SK-N-SH (cell line): ENCODE measurements at regions not wholly inside any gene's neighbourhood (a gene's known extent, or its start where the extent isn't known, plus 50 kb on each side); places are given as distances from the start of the nearest gene placed in this dataset.

Source experiments
- CTCF ChIA-PET: fragments of 300-600, 350-600 bp; formaldehyde crosslinking; extraction: SDS; loops from one replicate; lab custom pipeline; 2021; lab: Yijun Ruan, JAX
- POLR2A ChIA-PET: fragments of 350-600 bp; sonication (Branson Sonifier 250); formaldehyde crosslinking; extraction: SDS; loops from one replicate; lab custom pipeline; 2020; ENCODE audit warnings: antibody characterized with exemption, inconsistent platforms; lab: Yijun Ruan, JAX
- DNase-seq: peaks from one replicate; pipeline ENCODE4 v3.0.0; 2012
- H2AFZ ChIP-seq: fragments of 200-600 bp; sonication (generic); 2 replicates; pipeline ENCODE4 v1.8.1; 2016; ENCODE audit warnings: antibody characterized with exemption, mild to moderate bottlenecking, low read depth
- H3F3A ChIP-seq: fragments of 200-600 bp; sonication (generic); replicated peaks from 2 replicates; pipeline ENCODE3; 2016; ENCODE audit warnings: antibody characterized with exemption, mild to moderate bottlenecking; ENCODE audit not compliant: insufficient read depth
- H3K27ac ChIP-seq, 2 experiments: fragments of 200-500 bp in 1 of 2; fragments of 200-600 bp in 1 of 2; sonication (Bioruptor generic) in 1 of 2; sonication (generic), shearing (Covaris generic) in 1 of 2; 2 replicates each; pipeline versions ENCODE4 v1.5.1 to v1.6.1; 2014 to 2016; ENCODE audit warnings: low read depth in 2 of 2, inconsistent platforms in 1 of 2, low read length in 1 of 2, mild to moderate bottlenecking in 1 of 2, mixed read lengths in 1 of 2
- H3K27me3 ChIP-seq: fragments of 200-600 bp; sonication (generic), shearing (Covaris generic); 2 replicates; pipeline ENCODE4 v1.6.1; 2016; ENCODE audit warnings: mixed run types; ENCODE audit not compliant: insufficient read depth
- H3K36me3 ChIP-seq, 2 experiments: fragments of 200-500 bp in 1 of 2; fragments of 200-600 bp in 1 of 2; sonication (Bioruptor generic) in 1 of 2; sonication (generic) in 1 of 2; replicated peaks in 1 of 2; 2 replicates each; pipeline versions ENCODE3 to v1.5.1; 2014 to 2016; ENCODE audit warnings: low read length in 1 of 2, mild to moderate bottlenecking in 1 of 2; ENCODE audit not compliant: insufficient read depth in 2 of 2, control insufficient read depth in 1 of 2
- H3K4me1 ChIP-seq, 2 experiments: fragments of 200-500 bp in 1 of 2; fragments of 200-600 bp in 1 of 2; sonication (Bioruptor generic) in 1 of 2; sonication (generic), shearing (Covaris generic) in 1 of 2; 2 replicates each; pipeline versions ENCODE4 v1.5.1 to v1.6.1; 2014 to 2016; ENCODE audit warnings: low read depth in 1 of 2, low read length in 1 of 2, mixed run types in 1 of 2; ENCODE audit not compliant: insufficient read depth in 2 of 2, control insufficient read depth in 1 of 2
- H3K4me2 ChIP-seq: fragments of 200-600 bp; sonication (generic), shearing (Covaris generic); 2 replicates; pipeline ENCODE4 v1.6.1; 2017; ENCODE audit warnings: mixed run types
- H3K4me3 ChIP-seq, 2 experiments: fragments of 200-500 bp in 1 of 2; fragments of 200-600 bp in 1 of 2; sonication (Bioruptor generic) in 1 of 2; sonication (generic), shearing (Covaris generic) in 1 of 2; 2 replicates each; pipeline versions ENCODE4 v1.5.1 to v1.8.1; 2014 to 2016; ENCODE audit warnings: low read depth in 2 of 2, inconsistent platforms in 1 of 2, low read length in 1 of 2, mild to moderate bottlenecking in 1 of 2, mixed read lengths in 1 of 2, moderate library complexity in 1 of 2
- H3K79me2 ChIP-seq: fragments of 200-600 bp; sonication (generic); 2 replicates; pipeline ENCODE4 v1.8.1; 2017; ENCODE audit warnings: mild to moderate bottlenecking; ENCODE audit not compliant: insufficient read depth
- H3K9ac ChIP-seq: fragments of 200-600 bp; sonication (generic); 2 replicates; pipeline ENCODE4 v1.6.1; 2017; ENCODE audit warnings: mixed run types
- H3K9me2 ChIP-seq: fragments of 200-600 bp; sonication (generic); 2 replicates; pipeline ENCODE4 v1.6.1; 2017; ENCODE audit warnings: mixed run types
- H3K9me3 ChIP-seq: fragments of 200-600 bp; sonication (generic); 2 replicates; pipeline ENCODE4 v1.6.1; 2017; ENCODE audit warnings: mixed run types, mild to moderate bottlenecking, moderate library complexity
- H4K20me1 ChIP-seq: fragments of 200-600 bp; sonication (generic); 2 replicates; pipeline ENCODE4 v1.6.1; 2017; ENCODE audit warnings: mild to moderate bottlenecking, mixed run types; ENCODE audit not compliant: insufficient read depth
- EZH2phosphoT487 ChIP-seq: fragments of 200-600 bp; sonication (generic); IDR thresholded peaks from 2 replicates; pipeline ENCODE4 v1.6.1; 2017; ENCODE audit warnings: low read depth, mixed run types, mild to moderate bottlenecking, antibody characterized with exemption, moderate library complexity, borderline replicate concordance
- FOXJ3 ChIP-seq: sonication (generic); formaldehyde crosslinking; IDR thresholded peaks from 2 replicates; pipeline ENCODE4 v1.5.1; 2020; ENCODE audit warnings: mild to moderate bottlenecking, missing genetic modification reagents
- GABPA ChIP-seq: IDR thresholded peaks from 2 replicates; pipeline ENCODE4 v1.4.0; 2012; ENCODE audit warnings: low read depth, mild to moderate bottlenecking
- IRF3 ChIP-seq: fragments of 150-350 bp; IDR thresholded peaks from 2 replicates; pipeline ENCODE4 v1.6.1; 2016; ENCODE audit warnings: mild to moderate bottlenecking, low read depth, low read length
- JUND ChIP-seq: IDR thresholded peaks from 2 replicates; pipeline ENCODE4 v1.4.0; 2012
- MXI1 ChIP-seq: IDR thresholded peaks from 2 replicates; pipeline ENCODE4 v1.6.1; 2012; ENCODE audit warnings: mild to moderate bottlenecking, low read depth, low read length, improper control_type of control experiment
- NFIC ChIP-seq: IDR thresholded peaks from 2 replicates; pipeline ENCODE4 v1.4.0; 2012; ENCODE audit warnings: borderline replicate concordance
- RCOR1 ChIP-seq: fragments of 150-350 bp; IDR thresholded peaks from 2 replicates; pipeline ENCODE4 v1.6.1; 2017; ENCODE audit warnings: antibody characterized with exemption, low read length
- REST ChIP-seq: IDR thresholded peaks from 2 replicates; pipeline ENCODE4 v1.6.1; 2012; ENCODE audit warnings: mild to moderate bottlenecking, low read depth, low read length, moderate library complexity
- RFX5 ChIP-seq: IDR thresholded peaks from 2 replicates; pipeline ENCODE4 v1.6.1; 2012; ENCODE audit warnings: mild to moderate bottlenecking, improper control_type of control experiment, low read length
- RXRA ChIP-seq: IDR thresholded peaks from 2 replicates; pipeline ENCODE4 v1.4.0; 2012; ENCODE audit warnings: low read depth, mild to moderate bottlenecking, borderline replicate concordance
- USF1 ChIP-seq: IDR thresholded peaks from 2 replicates; pipeline ENCODE4 v1.4.0; 2012; ENCODE audit warnings: low read depth, borderline replicate concordance
- USF2 ChIP-seq: fragments of 150-350 bp; IDR thresholded peaks from 2 replicates; pipeline ENCODE4 v1.6.1; 2017; ENCODE audit warnings: antibody characterized with exemption, low read length, low read depth, borderline replicate concordance
- YY1 ChIP-seq: IDR thresholded peaks from 2 replicates; pipeline ENCODE4 v1.4.0; 2012; ENCODE audit warnings: low read depth, mild to moderate bottlenecking

GRCh38 chr17:72486806-72487205 lies 366.0 kb downstream of the SOX9 start:
- Histone ChIP-seq H3K27me3 (no peaks in the 10 kb centered on the region), H2AFZ (no peak overlapping the region), H3K4me1 (no peaks in the 10 kb centered on the region; a peak in 1 of 4 replicates), H3K4me3 (no peak overlapping the region), H3K36me3 (no peaks in the 10 kb centered on the region), H3K9me3 (no peaks in the 10 kb centered on the region), H4K20me1 (no peaks in the 10 kb centered on the region), H3K27ac (no peak overlapping the region), H3K9ac (no peak overlapping the region), H3K9me2 (no peaks in the 10 kb centered on the region), H3K79me2 (no peaks in the 10 kb centered on the region; the same call in 1 of the 2 replicates), H3F3A (no peaks in the 10 kb centered on the region), H3K4me2 (no peak overlapping the region)
- DNase-seq: no peak
- CTCF ChIA-PET: interaction anchor here (1.0 to 1.1 kb wide), 3 partner anchors 9 to 15 kb away, joined by 3 read pairs; no protein-coding TSS in a partner anchor
- TF ChIP-seq USF2 (no peak), GABPA (no peak), USF1 (no peak), RCOR1 (no peak), RXRA (no peak), RFX5 (no peak), FOXJ3 (CRISPR knock-in tag) (no peak), YY1 (no peak), NFIC (no peak), JUND (no peak), IRF3 (no peak), EZH2phosphoT487 (no peak), REST (no peak), MXI1 (no peak)
- POLR2A ChIA-PET: no interaction called here
